Psoas muscle (tissue), 7 donors: ENCODE measurements at regions not wholly inside any gene's neighbourhood (a gene's known extent, or its start where the extent isn't known, plus 50 kb on each side); places are given as distances from the start of the nearest gene placed in this dataset.

Source experiments
- ATAC-seq, 4 donors: fragments of 200-7000 bp; cut with Tn5 transposase; one replicate each; pipeline ENCODE4 v1.9.1; 2020; ENCODE audit warnings: moderate library complexity in 3 of 4, mild to moderate bottlenecking in 2 of 4
- DNase-seq, 2 donors: peaks; one replicate each; pipeline ENCODE4 v3.0.0-alpha.2; 2020
- H3K27ac ChIP-seq: fragments of 200-600 bp; one replicate; pipeline ENCODE4 v1.8.0; 2022
- H3K27me3 ChIP-seq, 3 donors: fragments of 200-600 bp in 1 of 3; one replicate each; pipeline versions ENCODE4 v1.6.1 to v1.8.0; 2013 to 2022; ENCODE audit warnings: low read length in 2 of 3, mild to moderate bottlenecking in 2 of 3, moderate library complexity in 1 of 3; ENCODE audit not compliant: insufficient read depth in 3 of 3
- H3K36me3 ChIP-seq, 2 donors: fragments of 200-600 bp in 1 of 2; one replicate each; pipeline versions ENCODE4 v1.6.1 to v1.8.0; 2013 to 2022; ENCODE audit warnings: low read depth in 1 of 2, mild to moderate bottlenecking in 1 of 2, moderate library complexity in 1 of 2; ENCODE audit not compliant: insufficient read depth in 1 of 2
- H3K4me1 ChIP-seq: fragments of 200-600 bp; one replicate; pipeline ENCODE4 v1.8.0; 2022
- H3K4me3 ChIP-seq: fragments of 200-600 bp; one replicate; pipeline ENCODE4 v1.8.0; 2022; ENCODE audit warnings: mild to moderate bottlenecking
- H3K9me3 ChIP-seq: fragments of 200-600 bp; one replicate; pipeline ENCODE4 v1.8.0; 2022
- WGBS, 3 donors: extraction: QIAGEN DNeasy Blood & Tissue Kit; methylation state at CpG; one replicate each; pipeline versions ENCODE4 v1.1.6 to v1.1.7; 2013; 5-methylcytosine and 5-hydroxymethylcytosine counted together
- intact Hi-C, 2 donors: fragments of 100-400 bp; cut with DNase I; formaldehyde crosslinking; loops; one replicate each; pipeline versions ENCODE4 v1.11.0 to v1.14.2; 2022
- TF ChIP-seq, protein P1 (sequence below): fragments of 200-600 bp; IDR thresholded peaks from one replicate; pipeline ENCODE4 v1.8.0; 2022; ENCODE audit warnings: antibody characterized with exemption
- donor health status: healthy with polysubstance abuse.
- donor health status: DM: no; HTN: no; CAD: no; lungs with moderate emphysema.
- donor health status: Bipolar disorder and iron deficiency.
- donor health status: healthy.
- donor health status: DM: yes; HTN: yes; CAD: no.
- donor health status: DM: no; HTN: no; CAD: no.
- donor health status: DM: yes; HTN: yes; CAD: no.

DNA sequence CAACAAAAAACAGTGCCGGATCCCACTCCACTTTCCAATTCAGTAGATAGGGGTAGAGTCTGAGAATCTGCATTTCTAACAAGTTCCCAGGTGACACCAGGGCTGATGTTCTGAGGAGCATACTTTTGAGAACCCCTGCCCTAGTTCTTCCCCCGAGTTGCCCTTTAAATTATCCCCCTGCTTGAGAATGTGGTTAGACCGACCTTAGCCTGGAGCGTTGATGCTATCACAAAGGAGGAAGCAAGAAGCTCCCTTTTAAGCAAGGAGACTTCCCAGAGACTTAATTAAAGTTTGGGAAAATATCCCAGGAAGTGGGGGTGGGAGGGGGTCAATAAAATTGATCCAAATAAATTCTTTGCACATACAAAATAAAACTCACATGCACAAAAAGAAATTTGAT, 485.9 kb downstream of the SMARCA1 start:
- DNase-seq (no peak), ATAC-seq (no peak)
- no peaks in the 10 kb centered on the region for H3K9me3 ChIP-seq
- H3K36me3 ChIP-seq = no peaks in the 10 kb centered on the region
- H3K27me3 ChIP-seq = no peaks in the 10 kb centered on the region
- H3K27ac ChIP-seq = no peak overlapping the region
- WGBS, 3 donors = 54 to 73% (median 65%) methylated on average over 4 of the region's 4 CpGs
- TF ChIP-seq, protein P1, sequence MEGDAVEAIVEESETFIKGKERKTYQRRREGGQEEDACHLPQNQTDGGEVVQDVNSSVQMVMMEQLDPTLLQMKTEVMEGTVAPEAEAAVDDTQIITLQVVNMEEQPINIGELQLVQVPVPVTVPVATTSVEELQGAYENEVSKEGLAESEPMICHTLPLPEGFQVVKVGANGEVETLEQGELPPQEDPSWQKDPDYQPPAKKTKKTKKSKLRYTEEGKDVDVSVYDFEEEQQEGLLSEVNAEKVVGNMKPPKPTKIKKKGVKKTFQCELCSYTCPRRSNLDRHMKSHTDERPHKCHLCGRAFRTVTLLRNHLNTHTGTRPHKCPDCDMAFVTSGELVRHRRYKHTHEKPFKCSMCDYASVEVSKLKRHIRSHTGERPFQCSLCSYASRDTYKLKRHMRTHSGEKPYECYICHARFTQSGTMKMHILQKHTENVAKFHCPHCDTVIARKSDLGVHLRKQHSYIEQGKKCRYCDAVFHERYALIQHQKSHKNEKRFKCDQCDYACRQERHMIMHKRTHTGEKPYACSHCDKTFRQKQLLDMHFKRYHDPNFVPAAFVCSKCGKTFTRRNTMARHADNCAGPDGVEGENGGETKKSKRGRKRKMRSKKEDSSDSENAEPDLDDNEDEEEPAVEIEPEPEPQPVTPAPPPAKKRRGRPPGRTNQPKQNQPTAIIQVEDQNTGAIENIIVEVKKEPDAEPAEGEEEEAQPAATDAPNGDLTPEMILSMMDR = no peak
- no peaks in the 10 kb centered on the region for H3K4me1 ChIP-seq
- no peak overlapping the region for H3K4me3 ChIP-seq
- intact Hi-C loops = no loop called here

DNA sequence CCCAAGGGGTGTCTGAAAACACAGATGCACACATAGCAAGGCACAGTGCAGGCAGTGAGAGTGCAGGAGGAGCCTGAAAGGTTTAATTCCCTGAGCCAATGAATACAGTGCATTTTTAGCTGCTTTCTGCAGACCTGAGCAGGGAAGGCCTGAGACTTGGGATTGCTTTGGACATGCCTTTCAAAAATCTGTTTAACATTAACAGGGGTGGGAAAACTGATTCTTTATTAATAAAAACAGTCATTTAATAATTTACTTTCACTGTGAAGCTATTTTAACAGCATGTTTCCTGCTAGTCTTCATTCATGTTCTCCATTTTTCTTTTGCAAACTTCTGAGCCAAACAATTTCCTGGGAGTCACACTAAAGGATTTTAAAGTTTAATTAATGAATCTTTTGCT, 488.1 kb downstream of the SMARCA1 start:
- TF ChIP-seq, protein P1 = no peak
- DNase-seq (no peak), ATAC-seq (no peak)
- intact Hi-C loops = no loop called here
- no peaks in the 10 kb centered on the region for H3K36me3 ChIP-seq
- no peaks in the 10 kb centered on the region for H3K4me1 ChIP-seq
- H3K27ac ChIP-seq = no peak overlapping the region
- no peaks in the 10 kb centered on the region for H3K9me3 ChIP-seq
- no peaks in the 10 kb centered on the region for H3K27me3 ChIP-seq
- H3K4me3 ChIP-seq = no peak overlapping the region

DNA sequence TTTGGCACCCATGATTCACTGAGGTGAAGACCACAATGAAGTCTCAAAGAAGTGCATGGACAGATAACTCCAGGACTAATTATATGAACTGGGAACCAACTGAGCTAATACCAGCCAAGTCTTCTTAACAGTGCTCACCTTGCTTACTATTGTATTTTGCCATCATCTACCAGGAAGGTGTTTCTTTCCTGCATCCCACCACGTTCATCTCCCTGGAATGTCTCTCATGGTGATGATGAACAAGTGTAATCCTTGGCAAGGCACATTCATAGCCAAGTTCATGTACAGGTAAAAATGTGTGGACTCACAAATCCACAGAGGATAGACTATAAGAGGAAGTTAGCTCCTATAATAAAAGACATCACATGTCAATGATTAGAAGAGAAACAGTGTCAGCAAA, 489.1 kb downstream of the SMARCA1 start:
- intact Hi-C loops = no loop called here
- H3K4me1 ChIP-seq = no peaks in the 10 kb centered on the region
- TF ChIP-seq, protein P1 = no peak
- no peak overlapping the region for H3K27ac ChIP-seq
- H3K4me3 ChIP-seq = no peak overlapping the region
- H3K36me3 ChIP-seq = no peaks in the 10 kb centered on the region
- WGBS, 3 donors = 30 to 75% (median 73%) methylated on average over 1 of the region's 1 CpG
- ATAC-seq (no peak), DNase-seq (no peak)
- no peaks in the 10 kb centered on the region for H3K9me3 ChIP-seq
- no peaks in the 10 kb centered on the region for H3K27me3 ChIP-seq

DNA sequence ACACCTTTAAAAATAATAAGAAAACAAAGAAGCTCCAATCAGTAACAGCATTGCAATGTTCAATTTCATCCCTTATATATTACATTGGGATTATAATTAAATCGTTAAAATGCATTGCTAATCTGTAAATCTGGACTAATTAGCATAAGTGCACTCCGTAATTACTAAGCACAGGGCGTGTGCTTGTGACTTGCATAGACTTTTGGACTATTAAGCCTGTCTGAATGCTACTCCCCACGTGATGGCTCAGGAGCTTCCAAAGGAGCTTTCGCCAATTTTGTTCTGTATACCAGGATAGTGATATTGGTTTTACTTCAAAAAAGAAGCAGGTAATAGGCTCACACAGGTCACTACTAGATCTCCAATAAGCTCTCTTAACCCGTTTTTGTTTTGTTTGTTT, 497.1 kb downstream of the SMARCA1 start:
- Histone ChIP-seq H3K4me3 (no peak overlapping the region), H3K27ac (no peak overlapping the region), H3K27me3 (no peaks in the 10 kb centered on the region), H3K9me3 (no peaks in the 10 kb centered on the region), H3K4me1 (no peaks in the 10 kb centered on the region), H3K36me3 (no peaks in the 10 kb centered on the region)
- DNase-seq = no peak
- 45 to 71% (median 67%) methylated on average over 6 of the region's 6 CpGs for WGBS, 3 donors
- no peak for ATAC-seq
- intact Hi-C loops = no loop called here
- TF ChIP-seq, protein P1 = no peak

- TF ChIP-seq, protein P1 = no peak
- ATAC-seq (no peak), DNase-seq (no peak)
These were observed 497.9 kb downstream of the SMARCA1 start for GRCh38 chrX:129025376-129025775.

More at GRCh38 chrX:129025376-129025775, 497.9 kb downstream of the SMARCA1 start:
- WGBS, 3 donors = 16 to 24% (median 17%) methylated on average over 4 of the region's 4 CpGs
- intact Hi-C loops = no loop called here
- Histone ChIP-seq H3K36me3 (no peaks in the 10 kb centered on the region), H3K4me1 (no peaks in the 10 kb centered on the region), H3K27me3 (no peaks in the 10 kb centered on the region), H3K4me3 (no peak overlapping the region), H3K27ac (no peak overlapping the region), H3K9me3 (no peaks in the 10 kb centered on the region)
